ENCODE measurements at regions not wholly inside any gene's neighbourhood (a gene's known extent, or its start where the extent isn't known, plus 50 kb on each side); places are given as distances from the start of the nearest gene placed in this dataset.

DNA sequence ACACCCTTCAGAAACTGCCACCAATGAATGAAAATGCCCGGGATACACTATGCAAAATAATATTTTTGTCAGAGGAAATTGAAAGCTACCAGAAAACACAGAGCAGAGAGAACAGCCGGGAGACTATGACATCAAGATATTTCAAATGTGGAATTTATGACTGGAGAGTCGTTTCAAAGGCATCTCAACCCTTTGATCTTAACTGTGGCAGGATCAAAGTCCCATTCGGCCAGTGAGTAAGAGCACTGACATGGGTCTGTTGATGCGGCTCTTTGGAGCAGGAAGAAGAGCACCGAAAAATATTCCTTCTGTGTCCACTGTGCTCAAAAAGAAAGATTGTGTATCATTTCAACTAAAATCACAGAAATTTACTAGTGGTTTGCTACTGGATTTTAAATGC lies 201.9 kb downstream of the RFC3 start:
- H4K20me1 ChIP-seq (ENCODE audit: insufficient read depth) = no peaks in the 10 kb centered on the region
- no peaks in the 10 kb centered on the region for H3K79me2 ChIP-seq (ENCODE audit: low read depth)
- no peaks in the 10 kb centered on the region for H3K27me3 ChIP-seq (ENCODE audit: insufficient read depth, low read depth)
- POLR2A ChIA-PET (ENCODE audit: unreplicated experiment) = no interaction called here
- no peak overlapping the region for H2AFZ ChIP-seq
- DNase-seq = no peak
- H3K4me1 ChIP-seq (replicated peaks; ENCODE audit: insufficient read depth) = peaks cover 6% of the 10 kb centered on the region; the same call in 1 of the 2 replicates
- CTCF ChIA-PET = no interaction called here
- intact Hi-C loops (cut with micrococcal nuclease; ENCODE audit: unreplicated experiment) = no loop called here
- TF ChIP-seq, protein P1, sequence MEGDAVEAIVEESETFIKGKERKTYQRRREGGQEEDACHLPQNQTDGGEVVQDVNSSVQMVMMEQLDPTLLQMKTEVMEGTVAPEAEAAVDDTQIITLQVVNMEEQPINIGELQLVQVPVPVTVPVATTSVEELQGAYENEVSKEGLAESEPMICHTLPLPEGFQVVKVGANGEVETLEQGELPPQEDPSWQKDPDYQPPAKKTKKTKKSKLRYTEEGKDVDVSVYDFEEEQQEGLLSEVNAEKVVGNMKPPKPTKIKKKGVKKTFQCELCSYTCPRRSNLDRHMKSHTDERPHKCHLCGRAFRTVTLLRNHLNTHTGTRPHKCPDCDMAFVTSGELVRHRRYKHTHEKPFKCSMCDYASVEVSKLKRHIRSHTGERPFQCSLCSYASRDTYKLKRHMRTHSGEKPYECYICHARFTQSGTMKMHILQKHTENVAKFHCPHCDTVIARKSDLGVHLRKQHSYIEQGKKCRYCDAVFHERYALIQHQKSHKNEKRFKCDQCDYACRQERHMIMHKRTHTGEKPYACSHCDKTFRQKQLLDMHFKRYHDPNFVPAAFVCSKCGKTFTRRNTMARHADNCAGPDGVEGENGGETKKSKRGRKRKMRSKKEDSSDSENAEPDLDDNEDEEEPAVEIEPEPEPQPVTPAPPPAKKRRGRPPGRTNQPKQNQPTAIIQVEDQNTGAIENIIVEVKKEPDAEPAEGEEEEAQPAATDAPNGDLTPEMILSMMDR (conservative IDR thresholded peaks at IDR 0.05) = no peak
- no peak for TF ChIP-seq EZH2 (IDR thresholded peaks at IDR 0.05; ENCODE audit: low read depth)
- H3K9me2 ChIP-seq (ENCODE audit: insufficient read depth) = no peaks in the 10 kb centered on the region
- H3K36me3 ChIP-seq (ENCODE audit: low read depth) = no peaks in the 10 kb centered on the region
- no peak overlapping the region for H3K27ac ChIP-seq
- no peaks in the 10 kb centered on the region for H3F3A ChIP-seq (ENCODE audit: insufficient read depth, low read depth)
- peaks cover 8% of the 10 kb centered on the region for H3K9me3 ChIP-seq (ENCODE audit: insufficient read depth, low read depth)
- H3K4me2 ChIP-seq = no peak overlapping the region
- no peak overlapping the region for H3K4me3 ChIP-seq
- BruUV-seq (replicated peaks) = no TSS peak

GRCh38 chr13:34020388-34020787 lies 202.4 kb downstream of the RFC3 start:
- Histone ChIP-seq H4K20me1 (ENCODE audit: insufficient read depth) (no peaks in the 10 kb centered on the region), H3K9me2 (ENCODE audit: insufficient read depth) (no peaks in the 10 kb centered on the region), H3K4me3 (no peak overlapping the region), H3K4me2 (no peak overlapping the region), H2AFZ (no peak overlapping the region), H3K9me3 (ENCODE audit: insufficient read depth, low read depth) (peaks cover 8% of the 10 kb centered on the region), H3K4me1 (replicated peaks; ENCODE audit: insufficient read depth) (peaks cover 6% of the 10 kb centered on the region; the same call in 1 of the 2 replicates), H3K27ac (no peak overlapping the region), H3K79me2 (ENCODE audit: low read depth) (no peaks in the 10 kb centered on the region), H3F3A (ENCODE audit: insufficient read depth, low read depth) (no peaks in the 10 kb centered on the region), H3K27me3 (ENCODE audit: insufficient read depth, low read depth) (no peaks in the 10 kb centered on the region), H3K36me3 (ENCODE audit: low read depth) (no peaks in the 10 kb centered on the region)
- POLR2A ChIA-PET (ENCODE audit: unreplicated experiment) = no interaction called here
- intact Hi-C loops (cut with micrococcal nuclease; ENCODE audit: unreplicated experiment) = no loop called here
- no peak for DNase-seq
- no TSS peak for BruUV-seq (replicated peaks)
- CTCF ChIA-PET = no interaction called here
- no peak for TF ChIP-seq EZH2 (IDR thresholded peaks at IDR 0.05; ENCODE audit: low read depth)
- TF ChIP-seq, protein P1 (conservative IDR thresholded peaks at IDR 0.05) = no peak

DNA sequence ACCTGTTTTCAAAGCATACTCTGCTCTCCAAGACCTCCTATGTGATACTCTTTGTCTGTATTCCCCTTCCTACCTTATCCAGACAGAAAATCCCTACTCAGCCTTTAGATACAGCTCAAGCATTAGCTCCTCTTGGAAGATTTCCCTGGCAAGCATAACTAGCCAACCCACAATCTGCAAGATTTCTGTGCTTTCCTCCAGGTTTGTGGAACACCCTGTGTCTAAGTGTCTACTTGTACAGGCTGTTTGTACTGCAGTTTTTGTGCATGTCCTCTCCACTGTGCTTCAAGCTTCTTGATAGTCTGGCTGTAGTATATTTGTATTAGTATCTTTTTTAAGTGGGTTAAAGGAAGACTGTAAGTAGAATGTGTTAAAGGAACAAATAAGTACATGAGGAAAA lies 203.7 kb downstream of the RFC3 start:
- intact Hi-C loops (cut with micrococcal nuclease; ENCODE audit: unreplicated experiment) = no loop called here
- TF ChIP-seq, protein P1 (conservative IDR thresholded peaks at IDR 0.05) = no peak
- TF ChIP-seq EZH2 (IDR thresholded peaks at IDR 0.05; ENCODE audit: low read depth) = no peak
- Histone ChIP-seq H3K4me2 (no peak overlapping the region), H2AFZ (no peak overlapping the region), H3K4me1 (replicated peaks; ENCODE audit: insufficient read depth) (peaks cover 6% of the 10 kb centered on the region; the same call in 1 of the 2 replicates), H3K4me3 (no peak overlapping the region), H3F3A (ENCODE audit: insufficient read depth, low read depth) (no peaks in the 10 kb centered on the region), H3K79me2 (ENCODE audit: low read depth) (no peaks in the 10 kb centered on the region), H3K9me2 (ENCODE audit: insufficient read depth) (no peaks in the 10 kb centered on the region), H3K27me3 (ENCODE audit: insufficient read depth, low read depth) (no peaks in the 10 kb centered on the region), H3K9me3 (ENCODE audit: insufficient read depth, low read depth) (peaks cover 13% of the 10 kb centered on the region), H3K27ac (no peak overlapping the region), H4K20me1 (ENCODE audit: insufficient read depth) (no peaks in the 10 kb centered on the region), H3K36me3 (ENCODE audit: low read depth) (no peaks in the 10 kb centered on the region)
- no peak for DNase-seq
- BruUV-seq (replicated peaks) = no TSS peak
- CTCF ChIA-PET = no interaction called here
- POLR2A ChIA-PET (ENCODE audit: unreplicated experiment) = no interaction called here
